DND-41 (cell line): ENCODE measurements at regions not wholly inside any gene's neighbourhood (a gene's known extent, or its start where the extent isn't known, plus 50 kb on each side); places are given as distances from the start of the nearest gene placed in this dataset.
A peak's percentile ranks its signal among the peaks of the same experiment; 100 is the strongest.

Experiments
- ATAC-seq: fragments of 200-7000 bp; cut with Tn5 transposase; 3 replicates; pipeline ENCODE4 v1.9.1; 2021; ENCODE audit warnings: low read depth; ENCODE audit not compliant: insufficient read depth
- DNase-seq: peaks from one replicate; pipeline ENCODE4 v3.0.0-alpha.2; 2020
- H2AFZ ChIP-seq: 2 replicates; pipeline ENCODE4 v1.6.0; 2012; ENCODE audit warnings: low read depth, low read length
- H3K27ac ChIP-seq: 2 replicates; pipeline ENCODE4 v1.5.1; 2012; ENCODE audit warnings: low read length, inconsistent platforms
- H3K27me3 ChIP-seq: fragments of 200-600 bp; sonication (generic); 2 replicates; pipeline ENCODE4 v1.6.0; 2012; ENCODE audit warnings: low read length, mild to moderate bottlenecking, inconsistent platforms; ENCODE audit not compliant: insufficient read depth, poor library complexity
- H3K36me3 ChIP-seq: 2 replicates; pipeline ENCODE4 v1.5.1; 2012; ENCODE audit warnings: low read length, inconsistent platforms; ENCODE audit not compliant: insufficient read depth
- H3K4me1 ChIP-seq: 2 replicates; pipeline ENCODE4 v1.5.1; 2012; ENCODE audit warnings: mild to moderate bottlenecking, low read length; ENCODE audit not compliant: insufficient read depth
- H3K4me2 ChIP-seq: 2 replicates; pipeline ENCODE4 v1.6.0; 2012; ENCODE audit warnings: mild to moderate bottlenecking, moderate library complexity, low read length, inconsistent platforms; ENCODE audit not compliant: insufficient read depth
- H3K4me3 ChIP-seq, 2 experiments: fragments of 200-600 bp in 1 of 2; shearing (Covaris generic) in 1 of 2; 2 replicates each; pipeline ENCODE4 v1.5.1; 2012 to 2016; ENCODE audit warnings: inconsistent platforms in 2 of 2, low read length in 2 of 2, mild to moderate bottlenecking in 2 of 2, low read depth in 1 of 2, moderate library complexity in 1 of 2
- H3K79me2 ChIP-seq: 2 replicates; pipeline ENCODE4 v1.6.0; 2012; ENCODE audit warnings: low read length, inconsistent platforms; ENCODE audit not compliant: insufficient read depth
- H3K9ac ChIP-seq: 2 replicates; pipeline ENCODE4 v1.6.0; 2012; ENCODE audit warnings: low read depth, mild to moderate bottlenecking, inconsistent platforms, low read length, moderate library complexity
- H3K9me3 ChIP-seq: 2 replicates; pipeline ENCODE4 v1.5.1; 2012; ENCODE audit warnings: low read length, moderate library complexity, mild to moderate bottlenecking, inconsistent platforms; ENCODE audit not compliant: insufficient read depth, severe bottlenecking
- H4K20me1 ChIP-seq: 2 replicates; pipeline ENCODE4 v1.6.0; 2012; ENCODE audit warnings: low read length; ENCODE audit not compliant: insufficient read depth
- CTCF ChIP-seq: IDR thresholded peaks from 2 replicates; pipeline ENCODE4 v1.5.1; 2012; ENCODE audit warnings: borderline replicate concordance, low read length, moderate library complexity, mild to moderate bottlenecking; ENCODE audit not compliant: poor library complexity, severe bottlenecking; ENCODE audit errors: extremely low read depth
- EZH2 ChIP-seq: IDR thresholded peaks from 3 replicates; pipeline ENCODE4 v1.6.1; 2012; ENCODE audit warnings: borderline replicate concordance, low read depth, mild to moderate bottlenecking, moderate library complexity, low read length, inconsistent platforms; ENCODE audit not compliant: severe bottlenecking

- no peaks in the 10 kb centered on the region for H3K9me3 ChIP-seq
- no peak overlapping the region for H3K4me2 ChIP-seq
- H3K4me1 ChIP-seq = peaks cover 7% of the 10 kb centered on the region
- no peaks in the 10 kb centered on the region for H3K79me2 ChIP-seq
- no peaks in the 10 kb centered on the region for H3K36me3 ChIP-seq
- TF ChIP-seq CTCF (no peak), EZH2 (no peak)
- H2AFZ ChIP-seq = no peak overlapping the region
- no peak overlapping the region for H3K4me3 ChIP-seq
- no peak overlapping the region for H3K27ac ChIP-seq
- no peak for ATAC-seq
- H3K27me3 ChIP-seq = no peaks in the 10 kb centered on the region
- H3K9ac ChIP-seq = no peak overlapping the region
- H4K20me1 ChIP-seq = no peaks in the 10 kb centered on the region
- DNase-seq = no peak
Observed at GRCh38 chr6:119476024-119476423, 126.5 kb upstream of the MAN1A1 start.

GRCh38 chr6:119470893-119471542 is 121.5 kb upstream of the MAN1A1 start:
- DNase-seq = no peak
- no peaks in the 10 kb centered on the region for H3K9me3 ChIP-seq
- peaks cover 17% of the 10 kb centered on the region for H3K4me1 ChIP-seq
- H3K4me3 ChIP-seq = no peak overlapping the region
- no peaks in the 10 kb centered on the region for H4K20me1 ChIP-seq
- no peak for ATAC-seq
- no peak overlapping the region for H3K4me2 ChIP-seq
- TF ChIP-seq CTCF (no peak), EZH2 (no peak)
- no peak overlapping the region for H3K9ac ChIP-seq
- 0 out of 2 replicates have a peak overlapping the region, but pooled peaks have one; percentile 27 for H2AFZ ChIP-seq
- H3K27ac ChIP-seq = no peak overlapping the region
- no peaks in the 10 kb centered on the region for H3K36me3 ChIP-seq
- H3K27me3 ChIP-seq = no peaks in the 10 kb centered on the region
- H3K79me2 ChIP-seq = no peaks in the 10 kb centered on the region

- no peaks in the 10 kb centered on the region for H3K27me3 ChIP-seq
- H2AFZ ChIP-seq = peak overlapping the region; percentile 63
- no peaks in the 10 kb centered on the region for H3K9me3 ChIP-seq
- peak overlapping the region; percentile 69 for H3K27ac ChIP-seq
- H3K4me2 ChIP-seq = peak overlapping the region; percentile 56
- peaks cover 34% of the 10 kb centered on the region for H3K4me1 ChIP-seq
- no peak for DNase-seq
- H3K9ac ChIP-seq = 0 out of 2 replicates have a peak overlapping the region, but pooled peaks have one; percentile 29
- H3K4me3 ChIP-seq = peak overlapping the region; percentile 2 to 43; a peak in 2 of 4 replicates
- no peaks in the 10 kb centered on the region for H3K36me3 ChIP-seq
- no peaks in the 10 kb centered on the region for H3K79me2 ChIP-seq
- TF ChIP-seq EZH2 (no peak), CTCF (no peak)
- no peaks in the 10 kb centered on the region for H4K20me1 ChIP-seq
- ATAC-seq = peak; percentile 70
Observed at GRCh38 chr6:119467488-119468081, 118.0 kb upstream of the MAN1A1 start.
